ENCODE measurements at regions not wholly inside any gene's neighbourhood (a gene's known extent, or its start where the extent isn't known, plus 50 kb on each side); places are given as distances from the start of the nearest gene placed in this dataset.

GRCh38 chr18:46406539-46406932 is 250.5 kb downstream of the LOXHD1 start:
- no peak for DNase-seq
- H3K4me3 ChIP-seq (ENCODE audit: insufficient read depth, low read depth, low read length, poor library complexity, severe bottlenecking): no peak overlapping the region
- H3K27me3 ChIP-seq (replicated peaks; ENCODE audit: control insufficient read depth, insufficient read depth, low read length, poor library complexity, severe bottlenecking): no peaks in the 10 kb centered on the region
- no peaks in the 10 kb centered on the region for H3K9me3 ChIP-seq (ENCODE audit: control insufficient read depth, low read length)
- no peaks in the 10 kb centered on the region for H3K4me1 ChIP-seq (ENCODE audit: control insufficient read depth, insufficient read depth, low read length, poor library complexity, severe bottlenecking)
- H3K36me3 ChIP-seq (ENCODE audit: control insufficient read depth, insufficient read depth, low read length): no peaks in the 10 kb centered on the region
- no peak overlapping the region for H3K27ac ChIP-seq (ENCODE audit: insufficient read depth, low read length, poor library complexity, severe bottlenecking)

GRCh38 chr18:46407486-46408166 is 249.4 kb downstream of the LOXHD1 start:
- Histone ChIP-seq H3K27me3 (replicated peaks; ENCODE audit: control insufficient read depth, insufficient read depth, low read length, poor library complexity, severe bottlenecking) (no peaks in the 10 kb centered on the region), H3K9me3 (ENCODE audit: control insufficient read depth, low read length) (no peaks in the 10 kb centered on the region), H3K36me3 (ENCODE audit: control insufficient read depth, insufficient read depth, low read length) (no peaks in the 10 kb centered on the region), H3K4me1 (ENCODE audit: control insufficient read depth, insufficient read depth, low read length, poor library complexity, severe bottlenecking) (no peaks in the 10 kb centered on the region), H3K27ac (ENCODE audit: insufficient read depth, low read length, poor library complexity, severe bottlenecking) (no peak overlapping the region), H3K4me3 (ENCODE audit: insufficient read depth, low read depth, low read length, poor library complexity, severe bottlenecking) (no peak overlapping the region)
- no peak for DNase-seq

- no peaks in the 10 kb centered on the region for H3K27me3 ChIP-seq (replicated peaks; ENCODE audit: control insufficient read depth, insufficient read depth, low read length, poor library complexity, severe bottlenecking)
- H3K4me1 ChIP-seq (ENCODE audit: control insufficient read depth, insufficient read depth, low read length, poor library complexity, severe bottlenecking): no peaks in the 10 kb centered on the region
- H3K27ac ChIP-seq (ENCODE audit: insufficient read depth, low read length, poor library complexity, severe bottlenecking): no peak overlapping the region
- H3K36me3 ChIP-seq (ENCODE audit: control insufficient read depth, insufficient read depth, low read length): no peaks in the 10 kb centered on the region
- H3K9me3 ChIP-seq (ENCODE audit: control insufficient read depth, low read length): no peaks in the 10 kb centered on the region
- DNase-seq: no peak
- no peak overlapping the region for H3K4me3 ChIP-seq (ENCODE audit: insufficient read depth, low read depth, low read length, poor library complexity, severe bottlenecking)
Observed at GRCh38 chr18:46408334-46408987, 248.6 kb downstream of the LOXHD1 start.

- no peak for DNase-seq
- Histone ChIP-seq H3K36me3 (ENCODE audit: control insufficient read depth, insufficient read depth, low read length) (no peaks in the 10 kb centered on the region), H3K9me3 (ENCODE audit: control insufficient read depth, low read length) (no peaks in the 10 kb centered on the region), H3K27me3 (replicated peaks; ENCODE audit: control insufficient read depth, insufficient read depth, low read length, poor library complexity, severe bottlenecking) (no peaks in the 10 kb centered on the region), H3K27ac (ENCODE audit: insufficient read depth, low read length, poor library complexity, severe bottlenecking) (no peak overlapping the region), H3K4me3 (ENCODE audit: insufficient read depth, low read depth, low read length, poor library complexity, severe bottlenecking) (no peak overlapping the region), H3K4me1 (ENCODE audit: control insufficient read depth, insufficient read depth, low read length, poor library complexity, severe bottlenecking) (no peaks in the 10 kb centered on the region)
Observed at GRCh38 chr18:46411191-46411828, 245.7 kb downstream of the LOXHD1 start.

- Histone ChIP-seq H3K36me3 (ENCODE audit: control insufficient read depth, insufficient read depth, low read length) (no peaks in the 10 kb centered on the region), H3K4me1 (ENCODE audit: control insufficient read depth, insufficient read depth, low read length, poor library complexity, severe bottlenecking) (no peaks in the 10 kb centered on the region), H3K27ac (ENCODE audit: insufficient read depth, low read length, poor library complexity, severe bottlenecking) (no peak overlapping the region), H3K4me3 (ENCODE audit: insufficient read depth, low read depth, low read length, poor library complexity, severe bottlenecking) (no peak overlapping the region), H3K27me3 (replicated peaks; ENCODE audit: control insufficient read depth, insufficient read depth, low read length, poor library complexity, severe bottlenecking) (no peaks in the 10 kb centered on the region), H3K9me3 (ENCODE audit: control insufficient read depth, low read length) (no peaks in the 10 kb centered on the region)
- no peak for DNase-seq
Observed at GRCh38 chr18:46411867-46412690, 244.9 kb downstream of the LOXHD1 start.

GRCh38 chr18:46412916-46413315 is 244.1 kb downstream of the LOXHD1 start:
- Histone ChIP-seq H3K4me1 (ENCODE audit: control insufficient read depth, insufficient read depth, low read length, poor library complexity, severe bottlenecking) (no peaks in the 10 kb centered on the region), H3K9me3 (ENCODE audit: control insufficient read depth, low read length) (no peaks in the 10 kb centered on the region), H3K36me3 (ENCODE audit: control insufficient read depth, insufficient read depth, low read length) (no peaks in the 10 kb centered on the region), H3K4me3 (ENCODE audit: insufficient read depth, low read depth, low read length, poor library complexity, severe bottlenecking) (no peak overlapping the region), H3K27me3 (replicated peaks; ENCODE audit: control insufficient read depth, insufficient read depth, low read length, poor library complexity, severe bottlenecking) (no peaks in the 10 kb centered on the region), H3K27ac (ENCODE audit: insufficient read depth, low read length, poor library complexity, severe bottlenecking) (no peak overlapping the region)
- DNase-seq: no peak

- no peak overlapping the region for H3K4me3 ChIP-seq (ENCODE audit: insufficient read depth, low read depth, low read length, poor library complexity, severe bottlenecking)
- H3K4me1 ChIP-seq (ENCODE audit: control insufficient read depth, insufficient read depth, low read length, poor library complexity, severe bottlenecking): no peaks in the 10 kb centered on the region
- H3K9me3 ChIP-seq (ENCODE audit: control insufficient read depth, low read length): no peaks in the 10 kb centered on the region
Observed at GRCh38 chr18:46413684-46414083, 243.3 kb downstream of the LOXHD1 start.

GRCh38 chr18:46414863-46415262 is 242.2 kb downstream of the LOXHD1 start:
- no peaks in the 10 kb centered on the region for H3K27me3 ChIP-seq (replicated peaks; ENCODE audit: control insufficient read depth, insufficient read depth, low read length, poor library complexity, severe bottlenecking)
- DNase-seq: no peak
- no peaks in the 10 kb centered on the region for H3K9me3 ChIP-seq (ENCODE audit: control insufficient read depth, low read length)
- H3K4me1 ChIP-seq (ENCODE audit: control insufficient read depth, insufficient read depth, low read length, poor library complexity, severe bottlenecking): no peaks in the 10 kb centered on the region
- no peaks in the 10 kb centered on the region for H3K36me3 ChIP-seq (ENCODE audit: control insufficient read depth, insufficient read depth, low read length)
- H3K27ac ChIP-seq (ENCODE audit: insufficient read depth, low read length, poor library complexity, severe bottlenecking): no peak overlapping the region
- H3K4me3 ChIP-seq (ENCODE audit: insufficient read depth, low read depth, low read length, poor library complexity, severe bottlenecking): no peak overlapping the region

More at GRCh38 chr18:46413684-46414083, 243.3 kb downstream of the LOXHD1 start:
- no peaks in the 10 kb centered on the region for H3K27me3 ChIP-seq (replicated peaks; ENCODE audit: control insufficient read depth, insufficient read depth, low read length, poor library complexity, severe bottlenecking)
- H3K27ac ChIP-seq (ENCODE audit: insufficient read depth, low read length, poor library complexity, severe bottlenecking): no peak overlapping the region
- no peak for DNase-seq
- no peaks in the 10 kb centered on the region for H3K36me3 ChIP-seq (ENCODE audit: control insufficient read depth, insufficient read depth, low read length)

GRCh38 chr18:46415532-46416252 is 241.3 kb downstream of the LOXHD1 start:
- no peak for DNase-seq
- H3K4me3 ChIP-seq (ENCODE audit: insufficient read depth, low read depth, low read length, poor library complexity, severe bottlenecking): no peak overlapping the region
- H3K27me3 ChIP-seq (replicated peaks; ENCODE audit: control insufficient read depth, insufficient read depth, low read length, poor library complexity, severe bottlenecking): no peaks in the 10 kb centered on the region
- H3K9me3 ChIP-seq (ENCODE audit: control insufficient read depth, low read length): no peaks in the 10 kb centered on the region
- no peaks in the 10 kb centered on the region for H3K36me3 ChIP-seq (ENCODE audit: control insufficient read depth, insufficient read depth, low read length)
- H3K4me1 ChIP-seq (ENCODE audit: control insufficient read depth, insufficient read depth, low read length, poor library complexity, severe bottlenecking): no peaks in the 10 kb centered on the region
- no peak overlapping the region for H3K27ac ChIP-seq (ENCODE audit: insufficient read depth, low read length, poor library complexity, severe bottlenecking)
